Thyroid gland (tissue), 4 donors: ENCODE measurements at regions not wholly inside any gene's neighbourhood (a gene's known extent, or its start where the extent isn't known, plus 50 kb on each side); places are given as distances from the start of the nearest gene placed in this dataset.

Experiments
- CTCF ChIP-seq, 6 experiments: fragments of 200-600 bp in 3 of 6; fragments of 450-650 bp in 3 of 6; sonication (generic) in 3 of 6; IDR thresholded peaks; one replicate each; pipeline ENCODE4 v1.5.1; 2016 to 2019; ENCODE audit warnings: antibody characterized with exemption in 6 of 6, mild to moderate bottlenecking in 2 of 6, inconsistent platforms in 1 of 6, moderate library complexity in 1 of 6
- POLR2A ChIP-seq, 2 donors: fragments of 450-650 bp; IDR thresholded peaks; one replicate each; pipeline ENCODE4 v1.6.1; 2017; ENCODE audit warnings: antibody characterized with exemption in 2 of 2, mild to moderate bottlenecking in 2 of 2, moderate library complexity in 1 of 2

- TF ChIP-seq CTCF (IDR thresholded peaks at IDR 0.05) (no peak), POLR2A (IDR thresholded peaks at IDR 0.05) (no peak)
Measured at GRCh38 chr12:19707948-19708409, 268.7 kb downstream of the AEBP2 start.
